H9 (cell line): ENCODE measurements at regions not wholly inside any gene's neighbourhood (a gene's known extent, or its start where the extent isn't known, plus 50 kb on each side); places are given as distances from the start of the nearest gene placed in this dataset.

Experiments
- DNase-seq: peaks from one replicate; pipeline ENCODE4 v3.0.0-alpha.2; 2017
- H2AFZ ChIP-seq: one replicate; pipeline ENCODE4 v1.6.1; 2013; ENCODE audit warnings: mild to moderate bottlenecking, low read length, control low read depth, moderate library complexity
- H2AK5ac ChIP-seq: 2 replicates; pipeline ENCODE4 v1.6.1; 2013; ENCODE audit warnings: low read length, control low read depth, mixed read lengths; ENCODE audit not compliant: insufficient read length
- H2BK120ac ChIP-seq: one replicate; pipeline ENCODE4 v1.6.1; 2013; ENCODE audit warnings: low read depth, mild to moderate bottlenecking, low read length, control low read depth, inconsistent platforms; ENCODE audit not compliant: poor library complexity, severe bottlenecking
- H2BK12ac ChIP-seq: 2 replicates; pipeline ENCODE4 v1.6.1; 2013; ENCODE audit warnings: low read length, control low read depth, mixed read lengths, low read depth; ENCODE audit not compliant: insufficient read length
- H2BK15ac ChIP-seq: 2 replicates; pipeline ENCODE4 v1.6.1; 2013; ENCODE audit warnings: low read depth, low read length, control low read depth
- H2BK20ac ChIP-seq: one replicate; pipeline ENCODE4 v1.6.1; 2013; ENCODE audit warnings: low read depth, mild to moderate bottlenecking, low read length, control low read depth, inconsistent platforms; ENCODE audit not compliant: poor library complexity, severe bottlenecking
- H2BK5ac ChIP-seq: 2 replicates; pipeline ENCODE4 v1.6.1; 2013; ENCODE audit warnings: low read length, control low read depth, mixed read lengths; ENCODE audit not compliant: insufficient read length
- H3K14ac ChIP-seq: 2 replicates; pipeline ENCODE4 v1.6.1; 2013; ENCODE audit warnings: low read length, control low read depth; ENCODE audit not compliant: insufficient read depth
- H3K18ac ChIP-seq: 2 replicates; pipeline ENCODE4 v1.6.1; 2013; ENCODE audit warnings: low read depth, mild to moderate bottlenecking, mixed read lengths, low read length, control low read depth; ENCODE audit not compliant: insufficient read length
- H3K23ac ChIP-seq: 2 replicates; pipeline ENCODE4 v1.6.1; 2013; ENCODE audit warnings: low read length, control low read depth, mixed read lengths, low read depth; ENCODE audit not compliant: insufficient read length
- H3K23me2 ChIP-seq: 2 replicates; pipeline ENCODE4 v1.6.1; 2013; ENCODE audit warnings: low read depth, mild to moderate bottlenecking, mixed read lengths, low read length, control low read depth; ENCODE audit not compliant: insufficient read length, poor library complexity, severe bottlenecking
- H3K27ac ChIP-seq: 2 replicates; pipeline ENCODE4 v1.5.1; 2013; ENCODE audit warnings: low read length, control low read depth, mixed read lengths, low read depth; ENCODE audit not compliant: insufficient read length
- H3K27me3 ChIP-seq: 2 replicates; pipeline ENCODE4 v1.6.1; 2013; ENCODE audit warnings: low read length, control low read depth, inconsistent platforms; ENCODE audit not compliant: insufficient read depth
- H3K4ac ChIP-seq: 2 replicates; pipeline ENCODE4 v1.6.1; 2013; ENCODE audit warnings: low read depth, mild to moderate bottlenecking, control low read depth, inconsistent platforms, low read length, moderate library complexity
- H3K4me1 ChIP-seq: 2 replicates; pipeline ENCODE4 v1.6.1; 2013; ENCODE audit warnings: low read length, control low read depth, inconsistent platforms; ENCODE audit not compliant: insufficient read depth
- H3K4me2 ChIP-seq: 2 replicates; pipeline ENCODE4 v1.6.1; 2013; ENCODE audit warnings: low read length, control low read depth, mixed read lengths; ENCODE audit not compliant: insufficient read length, insufficient read depth
- H3K56ac ChIP-seq: 2 replicates; pipeline ENCODE4 v1.6.1; 2013; ENCODE audit warnings: low read depth, mild to moderate bottlenecking, mixed read lengths, low read length, control low read depth; ENCODE audit not compliant: insufficient read length
- H3K79me1 ChIP-seq: 2 replicates; pipeline ENCODE4 v1.6.1; 2013; ENCODE audit warnings: low read depth, mild to moderate bottlenecking, moderate library complexity, low read length, control low read depth, inconsistent platforms; ENCODE audit not compliant: insufficient read depth, poor library complexity, severe bottlenecking
- H3K79me2 ChIP-seq: 2 replicates; pipeline ENCODE4 v1.6.1; 2013; ENCODE audit warnings: low read length, control low read depth, inconsistent platforms; ENCODE audit not compliant: insufficient read depth
- H3K9ac ChIP-seq: 2 replicates; pipeline ENCODE4 v1.6.1; 2013; ENCODE audit warnings: low read length, control low read depth, mixed read lengths; ENCODE audit not compliant: insufficient read length; ENCODE audit errors: extremely low read depth
- H3K9me3 ChIP-seq: one replicate; pipeline ENCODE4 v1.6.1; 2013; ENCODE audit warnings: low read depth, low read length, inconsistent platforms; ENCODE audit not compliant: control insufficient read depth
- H3T11ph ChIP-seq: one replicate; pipeline ENCODE4 v1.6.1; 2013; ENCODE audit warnings: mild to moderate bottlenecking, low read length, control low read depth, inconsistent platforms
- H4K20me1 ChIP-seq: one replicate; pipeline ENCODE4 v1.6.1; 2013; ENCODE audit not compliant: control insufficient read depth, insufficient read length, insufficient read depth
- H4K5ac ChIP-seq: 2 replicates; pipeline ENCODE4 v1.6.1; 2013; ENCODE audit warnings: low read depth, mild to moderate bottlenecking, mixed read lengths, low read length, control low read depth; ENCODE audit not compliant: insufficient read length
- H4K8ac ChIP-seq: replicated peaks from 2 replicates; pipeline ENCODE4 v1.6.1; 2013; ENCODE audit warnings: low read length, control low read depth, mixed read lengths, low read depth; ENCODE audit not compliant: insufficient read length
- H4K91ac ChIP-seq: 2 replicates; pipeline ENCODE4 v1.6.1; 2013; ENCODE audit warnings: low read depth, mild to moderate bottlenecking, moderate library complexity, mixed read lengths, low read length, control low read depth; ENCODE audit not compliant: insufficient read length
- H3K27ac Mint-ChIP-seq, 3 experiments: 2 replicates in 2 of 3; 3 replicates in 1 of 3; pipeline ENCODE4 v1.8.0; 2020 to 2021; ENCODE audit warnings: mixed read lengths in 3 of 3, mild to moderate bottlenecking in 1 of 3, moderate library complexity in 1 of 3
- H3K27me3 Mint-ChIP-seq: 2 replicates; pipeline ENCODE4 v1.8.0; 2021; ENCODE audit warnings: low read depth, mild to moderate bottlenecking, moderate library complexity, mixed read lengths
- H3K36me3 Mint-ChIP-seq, 3 experiments: 2 replicates in 2 of 3; 3 replicates in 1 of 3; pipeline ENCODE4 v1.8.0; 2020 to 2021; ENCODE audit warnings: low read depth in 3 of 3, mixed read lengths in 3 of 3; ENCODE audit not compliant: insufficient read depth in 1 of 3
- H3K4me1 Mint-ChIP-seq, 2 experiments: 2 replicates each; pipeline ENCODE4 v1.8.0; 2020; ENCODE audit warnings: mixed read lengths in 2 of 2
- H3K4me3 Mint-ChIP-seq, 2 experiments: 2 replicates in 1 of 2; 3 replicates in 1 of 2; pipeline ENCODE4 v1.8.0; 2020 to 2021; ENCODE audit warnings: mild to moderate bottlenecking in 2 of 2, mixed read lengths in 2 of 2, moderate library complexity in 1 of 2
- H3K9me3 Mint-ChIP-seq, 2 experiments: 2 replicates in 1 of 2; 3 replicates in 1 of 2; pipeline ENCODE4 v1.8.0; 2020; ENCODE audit warnings: mild to moderate bottlenecking in 2 of 2, mixed read lengths in 2 of 2, moderate library complexity in 1 of 2
- WGBS: extraction: QIAGEN DNeasy Blood & Tissue Kit; methylation state at CpG from one replicate; pipeline ENCODE4 v1.1.7; 2013; ENCODE audit warnings: missing lambda C conversion rate, low lambda C conversion rate, mixed read lengths; ENCODE audit not compliant: insufficient read length; ENCODE audit errors: extremely low coverage; 5-methylcytosine and 5-hydroxymethylcytosine counted together
- TF ChIP-seq, protein P1 (sequence below): fragments of 200-600 bp; sonication (generic); conservative IDR thresholded peaks from 3 replicates; pipeline ENCODE4 v1.8.0; 2021; ENCODE audit warnings: antibody characterized with exemption, mild to moderate bottlenecking

DNA sequence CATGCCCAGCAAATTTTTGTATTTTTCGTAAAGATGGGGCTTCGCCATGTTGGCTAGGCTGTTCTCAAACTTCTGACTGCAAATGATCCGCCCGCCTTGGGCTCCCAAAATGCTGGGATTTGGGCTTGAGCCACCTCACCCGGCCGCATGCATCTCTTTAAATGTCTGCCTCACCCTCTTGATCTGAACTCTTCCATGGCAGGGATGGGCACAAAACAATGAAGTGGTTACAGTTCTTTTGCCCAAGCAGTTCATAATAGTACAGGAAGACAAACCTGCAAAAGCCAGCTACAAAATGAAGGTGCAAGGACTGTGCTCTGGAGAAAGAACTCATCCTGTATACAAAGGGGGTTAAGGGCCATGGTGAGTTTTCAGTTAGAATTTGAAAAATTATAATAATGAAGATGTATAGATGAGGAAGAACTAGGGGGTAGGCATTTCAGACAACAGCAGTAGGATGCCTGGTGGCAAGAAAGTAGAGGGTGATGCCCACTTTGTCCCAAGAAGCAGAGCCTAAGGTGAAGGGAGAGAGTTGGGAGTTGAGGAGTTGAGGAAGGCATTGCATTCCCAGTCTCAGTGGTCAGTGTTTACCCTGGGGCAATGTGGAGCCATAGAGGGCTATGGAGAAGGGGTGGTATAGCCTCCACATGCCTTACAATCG lies 160.8 kb upstream of the MYCN start:
- Mint-ChIP-seq H3K4me3 (no peak overlapping the region), H3K9me3 (no peaks in the 10 kb centered on the region; a peak in 1 of 5 replicates), H3K36me3 (no peaks in the 10 kb centered on the region), H3K27me3 (peaks cover 1% of the 10 kb centered on the region; the same call in 1 of the 2 replicates), H3K27ac (no peak overlapping the region), H3K4me1 (0 out of 4 replicates have a peak, but pooled peaks cover 0 to 3% of the 10 kb centered on the region in 2 experiments)
- Histone ChIP-seq H3K18ac (no peak overlapping the region), H3K56ac (no peak overlapping the region), H4K20me1 (no peaks in the 10 kb centered on the region), H3K79me2 (no peaks in the 10 kb centered on the region), H2AFZ (no peak overlapping the region), H3K4me2 (no peak overlapping the region), H2BK120ac (no peak overlapping the region), H3K9me3 (no peaks in the 10 kb centered on the region), H3T11ph (no peak overlapping the region), H3K14ac (no peak overlapping the region), H3K27me3 (no peaks in the 10 kb centered on the region), H3K27ac (no peak overlapping the region), H2BK5ac (no peak overlapping the region), H3K4ac (no peak overlapping the region), H3K23me2 (no peaks in the 10 kb centered on the region), H4K91ac (no peak overlapping the region), H2AK5ac (no peak overlapping the region), H4K5ac (no peak overlapping the region), H3K79me1 (no peaks in the 10 kb centered on the region), H2BK15ac (no peak overlapping the region), H3K23ac (no peak overlapping the region), H2BK20ac (no peak overlapping the region), H4K8ac (no peak overlapping the region), H3K9ac (no peak overlapping the region), H3K4me1 (no peaks in the 10 kb centered on the region), H2BK12ac (no peak overlapping the region)
- WGBS, result no CpG with 5 or more reads among the region's 7 CpGs
- DNase-seq, result no peak
- TF ChIP-seq, protein P1, sequence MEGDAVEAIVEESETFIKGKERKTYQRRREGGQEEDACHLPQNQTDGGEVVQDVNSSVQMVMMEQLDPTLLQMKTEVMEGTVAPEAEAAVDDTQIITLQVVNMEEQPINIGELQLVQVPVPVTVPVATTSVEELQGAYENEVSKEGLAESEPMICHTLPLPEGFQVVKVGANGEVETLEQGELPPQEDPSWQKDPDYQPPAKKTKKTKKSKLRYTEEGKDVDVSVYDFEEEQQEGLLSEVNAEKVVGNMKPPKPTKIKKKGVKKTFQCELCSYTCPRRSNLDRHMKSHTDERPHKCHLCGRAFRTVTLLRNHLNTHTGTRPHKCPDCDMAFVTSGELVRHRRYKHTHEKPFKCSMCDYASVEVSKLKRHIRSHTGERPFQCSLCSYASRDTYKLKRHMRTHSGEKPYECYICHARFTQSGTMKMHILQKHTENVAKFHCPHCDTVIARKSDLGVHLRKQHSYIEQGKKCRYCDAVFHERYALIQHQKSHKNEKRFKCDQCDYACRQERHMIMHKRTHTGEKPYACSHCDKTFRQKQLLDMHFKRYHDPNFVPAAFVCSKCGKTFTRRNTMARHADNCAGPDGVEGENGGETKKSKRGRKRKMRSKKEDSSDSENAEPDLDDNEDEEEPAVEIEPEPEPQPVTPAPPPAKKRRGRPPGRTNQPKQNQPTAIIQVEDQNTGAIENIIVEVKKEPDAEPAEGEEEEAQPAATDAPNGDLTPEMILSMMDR, result no peak
